Peyer's patch (tissue), 4 donors: ENCODE measurements at regions not wholly inside any gene's neighbourhood (a gene's known extent, or its start where the extent isn't known, plus 50 kb on each side); places are given as distances from the start of the nearest gene placed in this dataset.

Experiments
- DNase-seq, 3 donors: peaks; one replicate each; pipeline ENCODE4 v3.0.0-alpha.2; 2017 to 2019
- H3K27ac ChIP-seq, 4 donors: fragments of 200-600 bp; sonication (generic); one replicate each; pipeline ENCODE4 v1.5.1; 2016 to 2019
- H3K27me3 ChIP-seq, 2 donors: fragments of 200-600 bp; sonication (generic); one replicate each; pipeline ENCODE4 v1.5.1; 2019
- H3K36me3 ChIP-seq, 3 donors: fragments of 200-600 bp; sonication (generic); one replicate each; pipeline ENCODE4 v1.5.1; 2016 to 2019
- H3K4me1 ChIP-seq, 4 donors: fragments of 200-600 bp; sonication (generic); one replicate each; pipeline ENCODE4 v1.5.1; 2016 to 2019
- H3K4me3 ChIP-seq, 4 donors: fragments of 200-600 bp; sonication (generic); 1 replicate in 3 of 4; 2 replicates in 1 of 4; pipeline ENCODE4 v1.5.1; 2016 to 2019; ENCODE audit warnings: mild to moderate bottlenecking in 1 of 4
- H3K9me3 ChIP-seq, 4 donors: fragments of 200-600 bp; sonication (generic); one replicate each; pipeline ENCODE4 v1.5.1; 2016 to 2019; ENCODE audit warnings: mild to moderate bottlenecking in 1 of 4
- CTCF ChIP-seq, 6 experiments: fragments of 450-650 bp in 4 of 6; fragments of 200-600 bp in 2 of 6; sonication (generic) in 1 of 6; IDR thresholded peaks; one replicate each; pipeline ENCODE4 v1.5.1; 2017 to 2019; ENCODE audit warnings: antibody characterized with exemption in 6 of 6, mild to moderate bottlenecking in 3 of 6, moderate library complexity in 1 of 6
- POLR2A ChIP-seq, 2 donors: fragments of 450-650 bp; IDR thresholded peaks; one replicate each; pipeline ENCODE4 v1.5.1; 2017; ENCODE audit warnings: antibody characterized with exemption in 2 of 2, mild to moderate bottlenecking in 2 of 2, moderate library complexity in 2 of 2

GRCh38 chr16:59991171-59991570 is 1257.1 kb upstream of the GOT2 start:
- TF ChIP-seq CTCF (IDR thresholded peaks at IDR 0.05) = no peak
- TF ChIP-seq POLR2A (IDR thresholded peaks at IDR 0.05) = no peak
- H3K36me3 ChIP-seq = no peaks in the 10 kb centered on the region

GRCh38 chr16:59988591-59988990 is 1254.5 kb upstream of the GOT2 start:
- H3K36me3 ChIP-seq = no peaks in the 10 kb centered on the region
- peaks cover 0 to 8% (median 0%) of the 10 kb centered on the region in 4 donors for H3K9me3 ChIP-seq
- no peak overlapping the region for H3K4me3 ChIP-seq

More at GRCh38 chr16:59991171-59991570, 1257.1 kb upstream of the GOT2 start:
- Histone ChIP-seq H3K27me3 (no peaks in the 10 kb centered on the region), H3K9me3 (peaks cover 0 to 8% (median 0%) of the 10 kb centered on the region in 4 donors), H3K4me3 (no peak overlapping the region), H3K4me1 (no peaks in the 10 kb centered on the region), H3K27ac (no peak overlapping the region)
- DNase-seq = no peak

GRCh38 chr16:59975953-59976352 is 1241.8 kb upstream of the GOT2 start:
- Histone ChIP-seq H3K27ac (no peak overlapping the region), H3K9me3 (peaks cover 0 to 3% (median 0%) of the 10 kb centered on the region in 4 donors), H3K36me3 (no peaks in the 10 kb centered on the region), H3K4me3 (no peak overlapping the region), H3K4me1 (no peaks in the 10 kb centered on the region), H3K27me3 (no peaks in the 10 kb centered on the region)
- TF ChIP-seq POLR2A (IDR thresholded peaks at IDR 0.05) = no peak
- TF ChIP-seq CTCF (IDR thresholded peaks at IDR 0.05) = no peak
- DNase-seq = no peak

More at GRCh38 chr16:59988591-59988990, 1254.5 kb upstream of the GOT2 start:
- no peak for DNase-seq
- no peak overlapping the region for H3K27ac ChIP-seq
- no peaks in the 10 kb centered on the region for H3K27me3 ChIP-seq
- TF ChIP-seq CTCF (IDR thresholded peaks at IDR 0.05) = no peak
- TF ChIP-seq POLR2A (IDR thresholded peaks at IDR 0.05) = no peak
- no peaks in the 10 kb centered on the region for H3K4me1 ChIP-seq

GRCh38 chr16:59973966-59974365 is 1239.8 kb upstream of the GOT2 start:
- no peak for DNase-seq
- H3K9me3 ChIP-seq = peaks cover 0 to 3% (median 0%) of the 10 kb centered on the region in 4 donors
- no peak overlapping the region for H3K4me3 ChIP-seq
- no peak overlapping the region for H3K27ac ChIP-seq
- H3K27me3 ChIP-seq = no peaks in the 10 kb centered on the region
- no peaks in the 10 kb centered on the region for H3K36me3 ChIP-seq
- H3K4me1 ChIP-seq = no peaks in the 10 kb centered on the region
- TF ChIP-seq CTCF (IDR thresholded peaks at IDR 0.05) = no peak
- no peak for TF ChIP-seq POLR2A (IDR thresholded peaks at IDR 0.05)

- TF ChIP-seq CTCF (IDR thresholded peaks at IDR 0.05) = no peak
- TF ChIP-seq POLR2A (IDR thresholded peaks at IDR 0.05) = no peak
- H3K36me3 ChIP-seq = no peaks in the 10 kb centered on the region
- no peak for DNase-seq
- no peak overlapping the region for H3K4me3 ChIP-seq
- no peak overlapping the region for H3K27ac ChIP-seq
- H3K27me3 ChIP-seq = no peaks in the 10 kb centered on the region
- no peaks in the 10 kb centered on the region for H3K4me1 ChIP-seq
- peaks cover 0 to 3% (median 0%) of the 10 kb centered on the region in 4 donors for H3K9me3 ChIP-seq
These were observed 1237.1 kb upstream of the GOT2 start for GRCh38 chr16:59971264-59971663.
